Stomach smooth muscle (tissue), 2 donors: ENCODE measurements at regions not wholly inside any gene's neighbourhood (a gene's known extent, or its start where the extent isn't known, plus 50 kb on each side); places are given as distances from the start of the nearest gene placed in this dataset.

Source experiments
- H3K27ac ChIP-seq: one replicate; pipeline ENCODE4 v1.7.0; 2013; ENCODE audit warnings: mild to moderate bottlenecking, low read length, inconsistent platforms
- H3K27me3 ChIP-seq, 2 donors: one replicate each; pipeline ENCODE4 v1.7.0; 2013; ENCODE audit warnings: low read length in 2 of 2; ENCODE audit not compliant: insufficient read depth in 2 of 2, control insufficient read depth in 1 of 2
- H3K36me3 ChIP-seq, 2 donors: one replicate each; pipeline ENCODE4 v1.7.0; 2013; ENCODE audit warnings: low read length in 2 of 2; ENCODE audit not compliant: control insufficient read depth in 2 of 2, insufficient read depth in 2 of 2
- H3K4me1 ChIP-seq: one replicate; pipeline ENCODE4 v1.7.0; 2013; ENCODE audit warnings: low read length; ENCODE audit not compliant: control insufficient read depth, insufficient read depth
- H3K4me3 ChIP-seq, 2 donors: one replicate each; pipeline ENCODE4 v1.7.0; 2013; ENCODE audit warnings: low read length in 2 of 2
- H3K9ac ChIP-seq, 2 donors: one replicate each; pipeline ENCODE4 v1.7.0; 2013; ENCODE audit warnings: low read length in 2 of 2, mild to moderate bottlenecking in 1 of 2
- H3K9me3 ChIP-seq, 2 donors: one replicate each; pipeline ENCODE4 v1.7.0; 2013; ENCODE audit warnings: low read length in 2 of 2; ENCODE audit not compliant: control insufficient read depth in 2 of 2
- donor health status: healthy.
- donor health status: Pancreatic carcinoma.

GRCh38 chr2:126510960-126511359 lies 145.0 kb upstream of the GYPC start:
- Histone ChIP-seq H3K4me3 (no peak overlapping the region), H3K27me3 (no peaks in the 10 kb centered on the region), H3K4me1 (no peaks in the 10 kb centered on the region), H3K9me3 (no peaks in the 10 kb centered on the region), H3K9ac (no peak overlapping the region), H3K27ac (no peak overlapping the region), H3K36me3 (no peaks in the 10 kb centered on the region)

GRCh38 chr2:126512026-126512425 lies 143.9 kb upstream of the GYPC start:
- no peak overlapping the region for H3K4me3 ChIP-seq
- H3K27me3 ChIP-seq: no peaks in the 10 kb centered on the region

GRCh38 chr2:126513033-126513432 lies 142.9 kb upstream of the GYPC start:
- no peak overlapping the region for H3K9ac ChIP-seq
- H3K36me3 ChIP-seq: no peaks in the 10 kb centered on the region
- no peaks in the 10 kb centered on the region for H3K4me1 ChIP-seq
- H3K27ac ChIP-seq: no peak overlapping the region
- no peaks in the 10 kb centered on the region for H3K27me3 ChIP-seq
- no peaks in the 10 kb centered on the region for H3K9me3 ChIP-seq
- no peak overlapping the region for H3K4me3 ChIP-seq

More at GRCh38 chr2:126512026-126512425, 143.9 kb upstream of the GYPC start:
- no peak overlapping the region for H3K27ac ChIP-seq
- no peaks in the 10 kb centered on the region for H3K9me3 ChIP-seq
- H3K36me3 ChIP-seq: no peaks in the 10 kb centered on the region
- H3K4me1 ChIP-seq: no peaks in the 10 kb centered on the region
- H3K9ac ChIP-seq: no peak overlapping the region

GRCh38 chr2:126515471-126515870 lies 140.5 kb upstream of the GYPC start:
- no peaks in the 10 kb centered on the region for H3K9me3 ChIP-seq
- H3K27me3 ChIP-seq: no peaks in the 10 kb centered on the region
- H3K36me3 ChIP-seq: no peaks in the 10 kb centered on the region
- H3K27ac ChIP-seq: no peak overlapping the region
- no peaks in the 10 kb centered on the region for H3K4me1 ChIP-seq
- H3K9ac ChIP-seq: no peak overlapping the region
- no peak overlapping the region for H3K4me3 ChIP-seq

GRCh38 chr2:126518196-126518595 lies 137.8 kb upstream of the GYPC start:
- Histone ChIP-seq H3K27me3 (no peaks in the 10 kb centered on the region), H3K4me3 (no peak overlapping the region), H3K27ac (no peak overlapping the region), H3K4me1 (no peaks in the 10 kb centered on the region), H3K9me3 (no peaks in the 10 kb centered on the region), H3K9ac (no peak overlapping the region), H3K36me3 (no peaks in the 10 kb centered on the region)

GRCh38 chr2:126527836-126528490 lies 128.0 kb upstream of the GYPC start:
- H3K27ac ChIP-seq: no peak overlapping the region
- H3K36me3 ChIP-seq: no peaks in the 10 kb centered on the region
- no peaks in the 10 kb centered on the region for H3K4me1 ChIP-seq
- no peaks in the 10 kb centered on the region for H3K27me3 ChIP-seq
- H3K9me3 ChIP-seq: no peaks in the 10 kb centered on the region
- no peak overlapping the region for H3K9ac ChIP-seq
- H3K4me3 ChIP-seq: no peak overlapping the region

GRCh38 chr2:126531029-126531428 lies 124.9 kb upstream of the GYPC start:
- Histone ChIP-seq H3K27me3 (no peaks in the 10 kb centered on the region), H3K4me3 (no peak overlapping the region), H3K36me3 (no peaks in the 10 kb centered on the region), H3K27ac (no peak overlapping the region), H3K9ac (no peak overlapping the region), H3K9me3 (no peaks in the 10 kb centered on the region), H3K4me1 (no peaks in the 10 kb centered on the region)

- H3K4me3 ChIP-seq: no peak overlapping the region
- H3K27me3 ChIP-seq: no peaks in the 10 kb centered on the region
- no peaks in the 10 kb centered on the region for H3K4me1 ChIP-seq
- H3K27ac ChIP-seq: no peak overlapping the region
- H3K9me3 ChIP-seq: no peaks in the 10 kb centered on the region
- no peak overlapping the region for H3K9ac ChIP-seq
- H3K36me3 ChIP-seq: no peaks in the 10 kb centered on the region
These were observed 121.5 kb upstream of the GYPC start for GRCh38 chr2:126534478-126534877.

- no peaks in the 10 kb centered on the region for H3K27me3 ChIP-seq
- no peak overlapping the region for H3K4me3 ChIP-seq
- H3K36me3 ChIP-seq: no peaks in the 10 kb centered on the region
- H3K4me1 ChIP-seq: no peaks in the 10 kb centered on the region
- no peak overlapping the region for H3K9ac ChIP-seq
- H3K27ac ChIP-seq: no peak overlapping the region
- no peaks in the 10 kb centered on the region for H3K9me3 ChIP-seq
These were observed 120.5 kb upstream of the GYPC start for GRCh38 chr2:126535408-126535807.

- H3K4me3 ChIP-seq: no peak overlapping the region
- no peaks in the 10 kb centered on the region for H3K27me3 ChIP-seq
- no peaks in the 10 kb centered on the region for H3K36me3 ChIP-seq
- no peaks in the 10 kb centered on the region for H3K4me1 ChIP-seq
- no peaks in the 10 kb centered on the region for H3K9me3 ChIP-seq
- no peak overlapping the region for H3K27ac ChIP-seq
- H3K9ac ChIP-seq: no peak overlapping the region
These were observed 119.3 kb upstream of the GYPC start for GRCh38 chr2:126536605-126537200.

- Histone ChIP-seq H3K36me3 (no peaks in the 10 kb centered on the region), H3K9ac (no peak overlapping the region), H3K4me3 (no peak overlapping the region), H3K4me1 (no peaks in the 10 kb centered on the region), H3K9me3 (peaks cover 0 to 9% of the 10 kb centered on the region in 2 donors), H3K27me3 (no peaks in the 10 kb centered on the region), H3K27ac (no peak overlapping the region)
These were observed 116.9 kb upstream of the GYPC start for GRCh38 chr2:126539101-126539500.
